Suprapubic skin (tissue), 3 donors: ENCODE measurements at regions not wholly inside any gene's neighbourhood (a gene's known extent, or its start where the extent isn't known, plus 50 kb on each side); places are given as distances from the start of the nearest gene placed in this dataset.

Source experiments
- CTCF ChIP-seq, 2 donors: fragments of 200-600 bp in 1 of 2; fragments of 450-650 bp in 1 of 2; sonication (generic) in 1 of 2; IDR thresholded peaks; one replicate each; pipeline ENCODE4 v1.5.1; 2016 to 2019; ENCODE audit warnings: antibody characterized with exemption in 2 of 2, mild to moderate bottlenecking in 1 of 2, moderate library complexity in 1 of 2
- POLR2A ChIP-seq, 2 donors: fragments of 450-650 bp; IDR thresholded peaks; one replicate each; pipeline ENCODE4 v1.6.1; 2017; ENCODE audit warnings: antibody characterized with exemption in 2 of 2, mild to moderate bottlenecking in 2 of 2, moderate library complexity in 2 of 2

GRCh38 chr4:43690116-43690515 is 758.5 kb downstream of the KCTD8 start:
- TF ChIP-seq POLR2A (IDR thresholded peaks at IDR 0.05) (no peak), CTCF (IDR thresholded peaks at IDR 0.05) (no peak)
